H9 (cell line): ENCODE measurements at regions not wholly inside any gene's neighbourhood (a gene's known extent, or its start where the extent isn't known, plus 50 kb on each side); places are given as distances from the start of the nearest gene placed in this dataset.

Experiments used
- DNase-seq: peaks from one replicate; pipeline ENCODE4 v3.0.0-alpha.2; 2017
- H2AFZ ChIP-seq: one replicate; pipeline ENCODE4 v1.6.1; 2013; ENCODE audit warnings: mild to moderate bottlenecking, low read length, control low read depth, moderate library complexity
- H2AK5ac ChIP-seq: 2 replicates; pipeline ENCODE4 v1.6.1; 2013; ENCODE audit warnings: low read length, control low read depth, mixed read lengths; ENCODE audit not compliant: insufficient read length
- H2BK120ac ChIP-seq: one replicate; pipeline ENCODE4 v1.6.1; 2013; ENCODE audit warnings: low read depth, mild to moderate bottlenecking, low read length, control low read depth, inconsistent platforms; ENCODE audit not compliant: poor library complexity, severe bottlenecking
- H2BK12ac ChIP-seq: 2 replicates; pipeline ENCODE4 v1.6.1; 2013; ENCODE audit warnings: low read length, control low read depth, mixed read lengths, low read depth; ENCODE audit not compliant: insufficient read length
- H2BK15ac ChIP-seq: 2 replicates; pipeline ENCODE4 v1.6.1; 2013; ENCODE audit warnings: low read depth, low read length, control low read depth
- H2BK20ac ChIP-seq: one replicate; pipeline ENCODE4 v1.6.1; 2013; ENCODE audit warnings: low read depth, mild to moderate bottlenecking, low read length, control low read depth, inconsistent platforms; ENCODE audit not compliant: poor library complexity, severe bottlenecking
- H2BK5ac ChIP-seq: 2 replicates; pipeline ENCODE4 v1.6.1; 2013; ENCODE audit warnings: low read length, control low read depth, mixed read lengths; ENCODE audit not compliant: insufficient read length
- H3K14ac ChIP-seq: 2 replicates; pipeline ENCODE4 v1.6.1; 2013; ENCODE audit warnings: low read length, control low read depth; ENCODE audit not compliant: insufficient read depth
- H3K18ac ChIP-seq: 2 replicates; pipeline ENCODE4 v1.6.1; 2013; ENCODE audit warnings: low read depth, mild to moderate bottlenecking, mixed read lengths, low read length, control low read depth; ENCODE audit not compliant: insufficient read length
- H3K23ac ChIP-seq: 2 replicates; pipeline ENCODE4 v1.6.1; 2013; ENCODE audit warnings: low read length, control low read depth, mixed read lengths, low read depth; ENCODE audit not compliant: insufficient read length
- H3K23me2 ChIP-seq: 2 replicates; pipeline ENCODE4 v1.6.1; 2013; ENCODE audit warnings: low read depth, mild to moderate bottlenecking, mixed read lengths, low read length, control low read depth; ENCODE audit not compliant: insufficient read length, poor library complexity, severe bottlenecking
- H3K27ac ChIP-seq: 2 replicates; pipeline ENCODE4 v1.5.1; 2013; ENCODE audit warnings: low read length, control low read depth, mixed read lengths, low read depth; ENCODE audit not compliant: insufficient read length
- H3K27me3 ChIP-seq: 2 replicates; pipeline ENCODE4 v1.6.1; 2013; ENCODE audit warnings: low read length, control low read depth, inconsistent platforms; ENCODE audit not compliant: insufficient read depth
- H3K4ac ChIP-seq: 2 replicates; pipeline ENCODE4 v1.6.1; 2013; ENCODE audit warnings: low read depth, mild to moderate bottlenecking, control low read depth, inconsistent platforms, low read length, moderate library complexity
- H3K4me1 ChIP-seq: 2 replicates; pipeline ENCODE4 v1.6.1; 2013; ENCODE audit warnings: low read length, control low read depth, inconsistent platforms; ENCODE audit not compliant: insufficient read depth
- H3K4me2 ChIP-seq: 2 replicates; pipeline ENCODE4 v1.6.1; 2013; ENCODE audit warnings: low read length, control low read depth, mixed read lengths; ENCODE audit not compliant: insufficient read length, insufficient read depth
- H3K56ac ChIP-seq: 2 replicates; pipeline ENCODE4 v1.6.1; 2013; ENCODE audit warnings: low read depth, mild to moderate bottlenecking, mixed read lengths, low read length, control low read depth; ENCODE audit not compliant: insufficient read length
- H3K79me1 ChIP-seq: 2 replicates; pipeline ENCODE4 v1.6.1; 2013; ENCODE audit warnings: low read depth, mild to moderate bottlenecking, moderate library complexity, low read length, control low read depth, inconsistent platforms; ENCODE audit not compliant: insufficient read depth, poor library complexity, severe bottlenecking
- H3K79me2 ChIP-seq: 2 replicates; pipeline ENCODE4 v1.6.1; 2013; ENCODE audit warnings: low read length, control low read depth, inconsistent platforms; ENCODE audit not compliant: insufficient read depth
- H3K9ac ChIP-seq: 2 replicates; pipeline ENCODE4 v1.6.1; 2013; ENCODE audit warnings: low read length, control low read depth, mixed read lengths; ENCODE audit not compliant: insufficient read length; ENCODE audit errors: extremely low read depth
- H3K9me3 ChIP-seq: one replicate; pipeline ENCODE4 v1.6.1; 2013; ENCODE audit warnings: low read depth, low read length, inconsistent platforms; ENCODE audit not compliant: control insufficient read depth
- H3T11ph ChIP-seq: one replicate; pipeline ENCODE4 v1.6.1; 2013; ENCODE audit warnings: mild to moderate bottlenecking, low read length, control low read depth, inconsistent platforms
- H4K20me1 ChIP-seq: one replicate; pipeline ENCODE4 v1.6.1; 2013; ENCODE audit not compliant: control insufficient read depth, insufficient read length, insufficient read depth
- H4K5ac ChIP-seq: 2 replicates; pipeline ENCODE4 v1.6.1; 2013; ENCODE audit warnings: low read depth, mild to moderate bottlenecking, mixed read lengths, low read length, control low read depth; ENCODE audit not compliant: insufficient read length
- H4K8ac ChIP-seq: replicated peaks from 2 replicates; pipeline ENCODE4 v1.6.1; 2013; ENCODE audit warnings: low read length, control low read depth, mixed read lengths, low read depth; ENCODE audit not compliant: insufficient read length
- H4K91ac ChIP-seq: 2 replicates; pipeline ENCODE4 v1.6.1; 2013; ENCODE audit warnings: low read depth, mild to moderate bottlenecking, moderate library complexity, mixed read lengths, low read length, control low read depth; ENCODE audit not compliant: insufficient read length
- H3K27ac Mint-ChIP-seq, 3 experiments: 2 replicates in 2 of 3; 3 replicates in 1 of 3; pipeline ENCODE4 v1.8.0; 2020 to 2021; ENCODE audit warnings: mixed read lengths in 3 of 3, mild to moderate bottlenecking in 1 of 3, moderate library complexity in 1 of 3
- H3K27me3 Mint-ChIP-seq: 2 replicates; pipeline ENCODE4 v1.8.0; 2021; ENCODE audit warnings: low read depth, mild to moderate bottlenecking, moderate library complexity, mixed read lengths
- H3K36me3 Mint-ChIP-seq, 3 experiments: 2 replicates in 2 of 3; 3 replicates in 1 of 3; pipeline ENCODE4 v1.8.0; 2020 to 2021; ENCODE audit warnings: low read depth in 3 of 3, mixed read lengths in 3 of 3; ENCODE audit not compliant: insufficient read depth in 1 of 3
- H3K4me1 Mint-ChIP-seq, 2 experiments: 2 replicates each; pipeline ENCODE4 v1.8.0; 2020; ENCODE audit warnings: mixed read lengths in 2 of 2
- H3K4me3 Mint-ChIP-seq, 2 experiments: 2 replicates in 1 of 2; 3 replicates in 1 of 2; pipeline ENCODE4 v1.8.0; 2020 to 2021; ENCODE audit warnings: mild to moderate bottlenecking in 2 of 2, mixed read lengths in 2 of 2, moderate library complexity in 1 of 2
- H3K9me3 Mint-ChIP-seq, 2 experiments: 2 replicates in 1 of 2; 3 replicates in 1 of 2; pipeline ENCODE4 v1.8.0; 2020; ENCODE audit warnings: mild to moderate bottlenecking in 2 of 2, mixed read lengths in 2 of 2, moderate library complexity in 1 of 2
- CTCF ChIP-seq: fragments of 200-600 bp; sonication (generic); conservative IDR thresholded peaks from 3 replicates; pipeline ENCODE4 v1.8.0; 2021; ENCODE audit warnings: antibody characterized with exemption, mild to moderate bottlenecking
- WGBS: extraction: QIAGEN DNeasy Blood & Tissue Kit; methylation state at CpG from one replicate; pipeline ENCODE4 v1.1.7; 2013; ENCODE audit warnings: missing lambda C conversion rate, low lambda C conversion rate, mixed read lengths; ENCODE audit not compliant: insufficient read length; ENCODE audit errors: extremely low coverage; 5-methylcytosine and 5-hydroxymethylcytosine counted together

- Histone ChIP-seq H3K9ac (no peak overlapping the region), H2AFZ (no peak overlapping the region), H2BK20ac (no peak overlapping the region), H3K14ac (no peak overlapping the region), H4K5ac (no peak overlapping the region), H2BK12ac (no peak overlapping the region), H3K56ac (no peak overlapping the region), H2AK5ac (no peak overlapping the region), H4K91ac (no peak overlapping the region), H3K79me2 (no peaks in the 10 kb centered on the region), H3K9me3 (no peaks in the 10 kb centered on the region), H3T11ph (no peak overlapping the region), H3K79me1 (no peaks in the 10 kb centered on the region), H3K27ac (no peak overlapping the region), H3K27me3 (no peaks in the 10 kb centered on the region), H2BK120ac (no peak overlapping the region), H3K4me2 (no peak overlapping the region), H3K23me2 (no peaks in the 10 kb centered on the region), H3K18ac (no peak overlapping the region), H3K4me1 (no peaks in the 10 kb centered on the region), H2BK5ac (no peak overlapping the region), H4K8ac (no peak overlapping the region), H3K23ac (no peak overlapping the region), H4K20me1 (no peaks in the 10 kb centered on the region), H3K4ac (no peak overlapping the region), H2BK15ac (no peak overlapping the region)
- no peaks in the 10 kb centered on the region for H3K4me1 Mint-ChIP-seq
- H3K9me3 Mint-ChIP-seq: peaks cover 4 to 8% of the 10 kb centered on the region in 2 experiments; a peak in 3 of 5 replicates
- WGBS: no CpG with 5 or more reads among the region's 1 CpG
- no peak for TF ChIP-seq CTCF
- no peaks in the 10 kb centered on the region for H3K27me3 Mint-ChIP-seq
- H3K27ac Mint-ChIP-seq: no peak overlapping the region
- H3K4me3 Mint-ChIP-seq: no peak overlapping the region
- H3K36me3 Mint-ChIP-seq: peaks cover 0 to 11% (median 0%) of the 10 kb centered on the region in 3 experiments; a peak in 3 of 7 replicates
- no peak for DNase-seq
Measured at GRCh38 chr2:188892636-188893035, 81.5 kb upstream of the COL3A1 start.
